ENCODE measurements at regions not wholly inside any gene's neighbourhood (a gene's known extent, or its start where the extent isn't known, plus 50 kb on each side); places are given as distances from the start of the nearest gene placed in this dataset.

DNA sequence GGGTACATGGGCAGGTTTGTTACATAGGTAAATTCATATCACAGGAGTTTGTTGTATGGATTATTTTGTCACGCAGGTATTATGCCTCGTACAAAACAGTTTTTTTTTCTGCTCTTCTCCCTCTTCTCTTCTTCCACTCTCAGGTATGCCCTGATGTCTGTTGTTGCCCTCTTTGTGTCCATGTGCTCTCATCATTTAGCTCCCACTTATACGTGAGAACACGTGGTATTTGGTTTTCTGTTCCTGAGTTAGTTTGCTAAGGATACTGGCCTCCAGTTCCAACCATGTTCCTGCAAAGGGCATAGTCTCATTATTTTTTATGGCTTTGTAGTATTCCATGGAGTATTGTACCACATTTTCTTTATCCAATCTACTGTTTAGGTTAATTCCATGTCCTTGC, 65.7 kb downstream of the UNC5CL start:
- DNase-seq (ENCODE audit: low read depth in 2 of 2) = no peak

GRCh38 chr6:40972814-40973213, 66.2 kb downstream of the UNC5CL start:
- DNase-seq (ENCODE audit: low read depth in 2 of 2) = no peak

DNA sequence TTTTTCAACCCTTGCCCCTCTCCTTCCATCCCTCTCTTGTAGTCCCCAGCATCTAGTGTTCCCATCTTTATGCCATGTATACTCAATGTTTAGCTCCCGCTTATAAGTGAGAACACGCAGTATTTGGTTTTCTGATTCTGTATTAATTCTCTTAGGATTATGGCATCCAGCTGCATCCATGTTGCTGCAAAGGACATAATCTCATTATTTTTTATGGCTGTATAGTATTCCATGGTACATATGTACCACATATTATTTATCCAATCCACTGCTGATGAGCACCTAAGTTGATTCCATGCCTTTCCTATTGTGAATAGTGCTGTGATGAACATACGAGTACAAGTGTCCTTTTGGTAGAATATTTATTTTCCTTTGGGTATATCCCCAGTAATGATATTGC, 66.8 kb downstream of the UNC5CL start:
- no peak for DNase-seq (ENCODE audit: low read depth in 2 of 2)

GRCh38 chr6:40968620-40969164, 70.3 kb downstream of the UNC5CL start:
- no peak for DNase-seq (ENCODE audit: low read depth in 2 of 2)

DNA sequence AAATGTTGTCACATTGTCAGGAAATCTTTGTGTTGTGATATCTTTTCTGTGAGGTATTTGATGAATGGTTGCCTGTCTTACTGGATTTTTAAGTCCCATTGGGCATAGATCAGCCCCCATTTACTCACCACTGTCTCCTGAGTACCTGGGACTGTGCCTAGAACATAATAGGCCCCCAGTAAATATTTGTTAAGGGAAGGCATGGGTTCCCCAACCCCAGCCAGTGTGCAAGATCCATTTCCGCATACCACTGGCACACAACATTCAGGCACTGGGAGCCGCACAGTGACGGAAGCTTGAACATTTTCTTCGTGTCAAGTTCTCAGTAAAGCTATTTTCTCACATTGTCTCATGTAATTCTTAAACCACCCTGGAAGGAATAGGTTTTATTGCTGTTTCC, 72.2 kb downstream of the UNC5CL start:
- DNase-seq (ENCODE audit: low read depth in 2 of 2) = no peak

DNA sequence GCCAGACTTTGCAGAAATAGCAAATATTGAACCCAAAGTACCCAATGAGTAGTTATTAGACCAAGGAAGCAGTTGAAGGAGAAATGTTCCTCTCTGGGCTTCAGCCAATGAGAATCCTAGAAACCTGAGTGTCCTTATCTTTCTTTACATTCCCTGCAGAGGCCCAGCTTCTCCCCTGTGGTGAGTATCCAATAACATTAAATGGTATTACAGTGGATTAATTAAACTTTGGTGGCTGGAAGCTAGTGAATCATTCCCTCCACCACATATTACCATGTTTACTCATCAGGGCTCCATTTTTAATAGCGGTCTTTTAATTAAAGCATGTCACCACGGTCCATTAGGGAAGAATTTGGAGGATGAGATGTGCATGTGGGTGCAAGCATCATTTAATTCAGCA, 74.0 kb downstream of the UNC5CL start:
- DNase-seq (ENCODE audit: low read depth in 2 of 2) = no peak

- no peak for DNase-seq (ENCODE audit: low read depth in 2 of 2)
These were observed 76.0 kb downstream of the UNC5CL start for GRCh38 chr6:40963019-40963418.

DNA sequence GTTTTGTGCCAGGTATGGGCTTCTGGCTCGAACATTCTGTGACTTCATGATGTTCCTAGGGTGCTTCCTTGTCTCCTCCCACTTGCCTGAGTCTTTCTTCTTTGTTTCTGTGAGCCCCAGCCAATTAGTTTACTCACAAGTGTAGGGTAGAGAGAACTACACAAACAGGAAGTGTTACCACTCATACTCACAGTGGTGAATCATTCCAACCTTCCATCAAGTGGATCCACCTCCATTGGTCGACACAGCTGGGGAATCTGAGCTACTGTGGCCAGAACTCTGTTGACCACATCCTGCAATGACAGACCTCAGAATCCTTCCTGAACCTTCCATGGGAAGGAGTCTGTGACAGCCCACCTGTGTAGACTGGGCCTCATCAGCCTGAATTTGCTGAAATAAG, 76.8 kb downstream of the UNC5CL start:
- no peak for DNase-seq (ENCODE audit: low read depth in 2 of 2)

DNA sequence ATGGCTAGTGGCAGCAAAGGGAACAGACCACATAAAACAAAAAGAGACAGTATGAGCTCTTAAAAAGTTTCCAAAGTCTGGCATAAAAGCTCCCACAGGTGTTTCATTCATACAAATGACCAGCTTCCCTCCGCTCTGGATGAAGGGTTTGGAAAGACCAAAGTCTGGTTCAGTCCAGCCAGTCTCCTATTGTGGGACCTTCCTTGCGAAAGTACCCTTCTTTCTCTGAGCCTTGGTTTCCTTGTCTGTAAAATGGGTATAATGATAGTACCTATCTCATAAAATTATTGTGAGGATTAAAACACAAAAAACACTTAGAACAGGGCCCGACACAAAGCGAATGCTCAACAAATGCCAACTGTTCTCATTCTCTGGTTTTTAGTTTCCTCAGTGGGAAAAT, 77.2 kb downstream of the UNC5CL start:
- no peak for DNase-seq (ENCODE audit: low read depth in 2 of 2)

GRCh38 chr6:40960742-40961430, 78.1 kb downstream of the UNC5CL start:
- DNase-seq (ENCODE audit: low read depth in 2 of 2) = no peak

GRCh38 chr6:40959781-40960327, 79.2 kb downstream of the UNC5CL start:
- no peak for DNase-seq (ENCODE audit: low read depth in 2 of 2)

- no peak for DNase-seq (ENCODE audit: low read depth in 2 of 2)
These were observed 80.3 kb downstream of the UNC5CL start for GRCh38 chr6:40958738-40959137.

DNA sequence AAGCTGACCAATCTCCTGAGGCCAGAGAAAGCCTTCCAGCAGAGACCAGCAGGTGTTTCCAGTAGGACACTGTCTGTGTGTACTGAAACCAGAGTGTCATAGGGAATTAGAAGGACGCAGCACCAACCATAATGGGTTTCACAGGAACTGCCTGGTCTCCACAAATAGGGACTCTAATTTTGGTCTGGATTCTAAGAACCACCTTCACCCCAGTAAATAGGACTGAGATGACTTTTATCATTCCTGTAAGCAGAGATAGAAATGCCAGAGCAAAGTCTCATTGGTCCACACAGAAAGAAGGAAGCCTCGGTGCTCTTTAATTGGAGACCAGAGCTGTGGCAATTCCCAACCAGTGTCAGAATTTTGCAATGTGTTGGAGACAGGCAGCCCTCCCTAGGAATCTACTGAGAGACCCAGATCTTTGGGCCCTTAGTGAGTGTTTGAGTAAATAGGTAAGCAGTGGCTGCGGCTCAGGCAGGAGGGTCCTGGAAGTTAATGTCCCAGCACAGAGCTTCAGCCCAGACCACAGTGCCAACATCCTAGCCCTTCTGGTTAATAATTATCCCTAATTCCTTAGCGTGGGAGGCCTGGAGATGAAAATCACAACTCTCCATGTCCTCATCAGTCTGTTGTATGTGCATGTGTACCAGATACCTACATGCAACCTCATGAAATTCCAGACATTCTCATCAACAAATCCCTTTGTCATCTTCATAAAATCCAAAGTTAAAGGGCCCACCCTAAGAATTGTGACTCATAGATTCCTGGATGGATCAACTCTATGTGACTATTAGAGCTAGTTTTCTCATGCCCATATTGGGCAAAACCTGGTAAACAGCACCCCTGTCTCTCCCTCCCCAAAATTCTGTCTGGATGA, 81.2 kb downstream of the UNC5CL start:
- no peak for DNase-seq (ENCODE audit: low read depth in 2 of 2)

DNA sequence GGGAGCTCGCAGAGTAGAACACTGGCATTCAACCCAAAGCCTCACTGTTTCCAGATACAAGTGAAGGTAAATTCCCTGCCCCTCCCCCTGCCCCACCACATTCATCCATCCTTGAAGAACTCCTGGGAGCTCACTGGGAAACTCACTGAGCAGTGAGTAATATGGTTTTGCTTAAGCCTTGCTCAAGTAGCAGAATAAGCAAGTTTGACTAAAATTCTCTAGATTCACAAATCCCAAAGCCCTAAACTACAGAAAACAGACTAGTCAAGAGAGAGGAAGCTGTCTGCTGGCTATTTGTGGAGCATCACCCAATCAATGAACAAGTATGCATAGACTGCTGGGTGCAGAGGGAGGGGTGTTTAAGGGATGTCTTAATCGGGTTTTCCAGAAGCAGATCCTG, 82.1 kb downstream of the UNC5CL start:
- DNase-seq (ENCODE audit: low read depth in 2 of 2) = no peak

GRCh38 chr6:40955178-40955545, 83.9 kb downstream of the UNC5CL start:
- DNase-seq (ENCODE audit: low read depth in 2 of 2) = no peak

GRCh38 chr6:40954446-40955177, 84.4 kb downstream of the UNC5CL start:
- no peak for DNase-seq (ENCODE audit: low read depth in 2 of 2)

DNA sequence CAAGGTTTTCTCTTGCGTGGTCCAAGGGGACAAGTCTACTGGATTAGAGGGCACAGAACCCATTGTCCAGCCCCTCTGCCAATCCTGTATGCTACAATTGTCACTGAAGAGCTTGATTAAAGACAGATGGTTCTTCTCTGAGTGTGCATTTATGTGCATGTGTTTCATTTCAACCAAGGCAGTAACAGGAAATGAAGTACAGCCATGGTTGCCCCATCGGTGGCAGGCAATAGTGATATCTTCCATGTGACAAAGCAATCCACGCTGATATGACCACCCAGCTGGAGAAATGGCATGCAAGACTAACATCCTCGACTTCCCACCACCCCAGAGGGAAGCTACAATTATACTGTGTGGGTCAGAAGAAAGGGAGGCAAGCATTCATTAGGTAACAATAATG, 85.5 kb downstream of the UNC5CL start:
- no peak for DNase-seq (ENCODE audit: low read depth in 2 of 2)

DNA sequence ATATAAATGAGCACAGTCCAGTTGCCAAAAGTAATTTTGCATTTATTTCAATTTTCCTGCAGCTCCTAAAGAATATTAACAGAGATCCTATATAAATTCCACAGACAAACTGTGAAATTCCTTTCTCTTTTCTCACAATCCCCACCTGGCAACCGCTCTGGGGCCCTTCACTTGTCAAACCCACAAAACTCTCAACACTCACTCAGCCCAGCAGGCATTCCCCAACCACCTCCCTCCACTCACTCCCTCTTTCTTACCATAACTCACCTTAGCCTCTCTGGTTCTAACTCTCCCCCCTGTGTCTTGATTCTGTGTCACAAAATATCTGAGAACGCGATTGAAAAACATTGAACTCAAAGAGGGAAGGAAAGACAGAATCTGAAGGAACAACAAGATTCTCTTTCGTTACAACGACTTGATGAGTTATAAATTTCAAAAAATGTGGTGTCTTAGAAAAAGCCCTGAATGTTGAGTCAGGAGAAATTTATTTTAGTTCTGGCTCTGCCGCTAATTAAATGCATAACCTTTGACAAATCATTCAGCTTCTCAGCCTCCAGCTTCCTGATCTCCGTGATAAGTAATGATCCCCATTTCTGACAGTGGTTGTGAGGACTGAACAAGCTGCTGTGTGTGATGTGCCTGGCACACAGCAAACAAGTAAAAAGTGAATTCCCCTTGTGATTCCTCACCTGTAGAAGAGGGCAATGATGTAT, 87.9 kb downstream of the UNC5CL start:
- no peak for DNase-seq (ENCODE audit: low read depth in 2 of 2)

- no peak for DNase-seq (ENCODE audit: low read depth in 2 of 2)
These were observed 90.5 kb downstream of the UNC5CL start for GRCh38 chr6:40948570-40948969.

GRCh38 chr6:40947876-40948526, 91.0 kb downstream of the UNC5CL start:
- DNase-seq (ENCODE audit: low read depth in 2 of 2) = no peak

GRCh38 chr6:40946738-40947301, 92.2 kb downstream of the UNC5CL start:
- DNase-seq (ENCODE audit: low read depth in 2 of 2) = no peak
